ENCODE measurements at regions not wholly inside any gene's neighbourhood (a gene's known extent, or its start where the extent isn't known, plus 50 kb on each side); places are given as distances from the start of the nearest gene placed in this dataset.

GRCh38 chr3:140763532-140763931 lies 85.7 kb downstream of the TRIM42 start:
- H3K9me3 ChIP-seq: no peaks in the 10 kb centered on the region
- DNase-seq (no peak), ATAC-seq (no peak)
- no peaks in the 10 kb centered on the region for H3K4me1 ChIP-seq
- intact Hi-C loops (cut with DNase I): no loop called here
- H3K27ac ChIP-seq: no peak overlapping the region
- H3K4me3 ChIP-seq: no peak overlapping the region
- 94 to 98% (median 95%) methylated on average over 1 of the region's 1 CpG for WGBS, 4 donors
- peaks cover 0 to 7% (median 0%) of the 10 kb centered on the region in 9 donors for H3K27me3 ChIP-seq
- no peaks in the 10 kb centered on the region for H3K36me3 ChIP-seq
- TF ChIP-seq POLR2A (IDR thresholded peaks at IDR 0.05): no peak
- TF ChIP-seq, protein P1, sequence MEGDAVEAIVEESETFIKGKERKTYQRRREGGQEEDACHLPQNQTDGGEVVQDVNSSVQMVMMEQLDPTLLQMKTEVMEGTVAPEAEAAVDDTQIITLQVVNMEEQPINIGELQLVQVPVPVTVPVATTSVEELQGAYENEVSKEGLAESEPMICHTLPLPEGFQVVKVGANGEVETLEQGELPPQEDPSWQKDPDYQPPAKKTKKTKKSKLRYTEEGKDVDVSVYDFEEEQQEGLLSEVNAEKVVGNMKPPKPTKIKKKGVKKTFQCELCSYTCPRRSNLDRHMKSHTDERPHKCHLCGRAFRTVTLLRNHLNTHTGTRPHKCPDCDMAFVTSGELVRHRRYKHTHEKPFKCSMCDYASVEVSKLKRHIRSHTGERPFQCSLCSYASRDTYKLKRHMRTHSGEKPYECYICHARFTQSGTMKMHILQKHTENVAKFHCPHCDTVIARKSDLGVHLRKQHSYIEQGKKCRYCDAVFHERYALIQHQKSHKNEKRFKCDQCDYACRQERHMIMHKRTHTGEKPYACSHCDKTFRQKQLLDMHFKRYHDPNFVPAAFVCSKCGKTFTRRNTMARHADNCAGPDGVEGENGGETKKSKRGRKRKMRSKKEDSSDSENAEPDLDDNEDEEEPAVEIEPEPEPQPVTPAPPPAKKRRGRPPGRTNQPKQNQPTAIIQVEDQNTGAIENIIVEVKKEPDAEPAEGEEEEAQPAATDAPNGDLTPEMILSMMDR (IDR thresholded peaks at IDR 0.05): no peak

DNA sequence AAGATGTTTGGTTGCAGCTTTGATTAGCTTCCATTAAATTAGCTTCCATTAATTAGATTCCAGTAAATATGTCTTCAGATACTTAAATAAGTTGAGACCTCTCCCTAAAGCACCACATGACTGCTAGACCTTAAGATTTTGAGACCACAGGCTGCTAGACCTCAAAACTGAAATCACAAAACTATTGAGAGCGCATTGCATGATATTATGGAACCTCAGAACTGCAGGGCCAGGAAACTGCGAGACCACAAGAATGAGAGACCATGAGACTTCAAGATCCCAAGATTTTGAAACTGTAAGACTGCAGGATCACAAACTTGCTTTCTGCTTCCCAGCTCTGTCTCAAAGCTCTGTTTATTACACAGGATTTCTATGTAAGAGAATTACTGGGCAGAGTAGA lies 87.4 kb downstream of the TRIM42 start:
- no peaks in the 10 kb centered on the region for H3K9me3 ChIP-seq
- no peaks in the 10 kb centered on the region for H3K4me1 ChIP-seq
- no peak for DNase-seq
- no peak overlapping the region for H3K4me3 ChIP-seq
- no peak for ATAC-seq
- intact Hi-C loops (cut with DNase I): loop anchor here in 1 of 10 donors (5.0 kb wide), 1 partner anchor 438 kb away; no protein-coding TSS in a partner anchor
- WGBS, 4 donors: 87 to 100% (median 90%) methylated on average over 2 of the region's 2 CpGs
- H3K27me3 ChIP-seq: peaks cover 0 to 7% (median 0%) of the 10 kb centered on the region in 9 donors
- no peak overlapping the region for H3K27ac ChIP-seq
- H3K36me3 ChIP-seq: no peaks in the 10 kb centered on the region
- TF ChIP-seq POLR2A (IDR thresholded peaks at IDR 0.05): no peak
- TF ChIP-seq, protein P1 (IDR thresholded peaks at IDR 0.05): no peak

- Histone ChIP-seq H3K9me3 (no peaks in the 10 kb centered on the region), H3K4me3 (no peak overlapping the region), H3K27me3 (peaks cover 0 to 7% (median 0%) of the 10 kb centered on the region in 9 donors), H3K36me3 (no peaks in the 10 kb centered on the region), H3K27ac (no peak overlapping the region), H3K4me1 (no peaks in the 10 kb centered on the region)
- TF ChIP-seq, protein P1 (IDR thresholded peaks at IDR 0.05): no peak
- TF ChIP-seq POLR2A (IDR thresholded peaks at IDR 0.05): no peak
- intact Hi-C loops (cut with DNase I): loop anchor here in 1 of 10 donors (5.0 kb wide), 1 partner anchor 439 kb away; no protein-coding TSS in a partner anchor
- DNase-seq (no peak), ATAC-seq (no peak)
- 42 to 71% (median 60%) methylated on average over 3 of the region's 3 CpGs for WGBS, 4 donors
Measured at GRCh38 chr3:140766465-140766864, 88.6 kb downstream of the TRIM42 start.

GRCh38 chr3:140767566-140767965 lies 89.7 kb downstream of the TRIM42 start:
- Histone ChIP-seq H3K27ac (no peak overlapping the region), H3K4me3 (no peak overlapping the region), H3K27me3 (peaks cover 0 to 7% (median 0%) of the 10 kb centered on the region in 9 donors), H3K4me1 (no peaks in the 10 kb centered on the region), H3K36me3 (no peaks in the 10 kb centered on the region), H3K9me3 (no peaks in the 10 kb centered on the region)
- DNase-seq (no peak), ATAC-seq (no peak)
- 31 to 71% (median 53%) methylated on average over 1 of the region's 1 CpG for WGBS, 4 donors
- intact Hi-C loops (cut with DNase I): loop anchor here in 1 of 10 donors (5.0 kb wide), 1 partner anchor 440 kb away; no protein-coding TSS in a partner anchor
- TF ChIP-seq, protein P1 (IDR thresholded peaks at IDR 0.05): no peak
- no peak for TF ChIP-seq POLR2A (IDR thresholded peaks at IDR 0.05)

All from heart left ventricle (tissue), 16 donors.